MCF 10A (cell line): ENCODE measurements at regions not wholly inside any gene's neighbourhood (a gene's known extent, or its start where the extent isn't known, plus 50 kb on each side); places are given as distances from the start of the nearest gene placed in this dataset.

Experiments used
- BruUV-seq: library from RNA; stranded (reverse); fragments of 400-500 nt; replicated peaks from 2 replicates; lab custom pipeline; 2021; lab: Mats Ljungman, UMichigan
- CTCF ChIA-PET: fragments of 300-600 bp; sonication (Branson Sonifier 250); formaldehyde crosslinking; extraction: SDS; loops from one replicate; lab custom pipeline; 2021; ENCODE audit warnings: antibody characterized with exemption, inconsistent platforms; lab: Yijun Ruan, JAX
- POLR2A ChIA-PET: fragments of 300-600, 350-650 bp; sonication (Branson Sonifier 250); formaldehyde crosslinking; extraction: SDS; loops from one replicate; lab custom pipeline; 2020; ENCODE audit warnings: antibody characterized with exemption, inconsistent platforms; lab: Yijun Ruan, JAX
- DNase-seq: peaks from one replicate; pipeline ENCODE4 v3.0.0-alpha.2; 2018; ENCODE audit not compliant: unreplicated experiment
- H3K27ac Mint-ChIP-seq: one replicate; pipeline ENCODE4 v1.8.0; 2022; ENCODE audit warnings: mild to moderate bottlenecking, low read depth, mixed read lengths; ENCODE audit not compliant: unreplicated experiment
- H3K27me3 Mint-ChIP-seq: one replicate; pipeline ENCODE4 v1.8.0; 2022; ENCODE audit warnings: mixed read lengths; ENCODE audit not compliant: insufficient read depth, unreplicated experiment
- H3K36me3 Mint-ChIP-seq: one replicate; pipeline ENCODE4 v1.8.0; 2022; ENCODE audit warnings: mild to moderate bottlenecking, moderate library complexity, mixed read lengths; ENCODE audit not compliant: insufficient read depth, unreplicated experiment
- H3K4me1 Mint-ChIP-seq: one replicate; pipeline ENCODE4 v1.8.0; 2022; ENCODE audit warnings: mixed read lengths; ENCODE audit not compliant: insufficient read depth, unreplicated experiment
- H3K4me3 Mint-ChIP-seq: one replicate; pipeline ENCODE4 v1.8.0; 2022; ENCODE audit warnings: mild to moderate bottlenecking, moderate library complexity, mixed read lengths; ENCODE audit not compliant: unreplicated experiment
- H3K9me3 Mint-ChIP-seq: one replicate; pipeline ENCODE4 v1.8.0; 2022; ENCODE audit warnings: mixed read lengths; ENCODE audit not compliant: unreplicated experiment
- intact Hi-C: fragments of 100-400 bp; cut with micrococcal nuclease; formaldehyde crosslinking; loops from 2 replicates; pipeline ENCODE4 v1.14.1; 2022
- TF ChIP-seq, protein P1 (sequence below): fragments of 200-600 bp; IDR thresholded peaks from one replicate; pipeline ENCODE4 v1.8.0; 2022; ENCODE audit warnings: antibody characterized with exemption, mild to moderate bottlenecking; ENCODE audit not compliant: unreplicated experiment

DNA sequence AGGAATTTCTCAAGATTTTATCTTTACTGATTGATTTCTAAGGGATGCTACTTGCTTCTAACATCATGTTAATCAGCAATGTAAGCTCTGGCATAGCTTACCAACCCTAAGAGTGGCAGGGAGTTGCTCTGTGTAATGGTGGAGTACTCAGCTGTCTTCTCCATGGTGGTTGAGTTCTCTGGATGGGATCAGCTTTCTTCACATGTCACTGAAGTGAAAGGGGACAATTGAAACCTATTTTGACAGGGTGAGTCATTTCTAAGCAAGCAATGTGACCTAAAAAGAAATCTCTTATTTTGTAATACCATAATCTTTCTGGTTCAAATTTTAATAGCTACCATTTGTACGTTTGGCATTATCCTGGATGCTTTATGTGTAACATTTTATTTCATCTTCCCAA lies 430.4 kb downstream of the GJA1 start:
- no peak for DNase-seq
- Mint-ChIP-seq H3K27me3 (no peaks in the 10 kb centered on the region), H3K4me1 (no peaks in the 10 kb centered on the region), H3K27ac (no peak overlapping the region), H3K36me3 (no peaks in the 10 kb centered on the region), H3K4me3 (no peak overlapping the region), H3K9me3 (peaks cover 1% of the 10 kb centered on the region)
- BruUV-seq: no TSS peak
- ChIA-PET POLR2A (no interaction called here), CTCF (no interaction called here)
- intact Hi-C loops: no loop called here
- TF ChIP-seq, protein P1, sequence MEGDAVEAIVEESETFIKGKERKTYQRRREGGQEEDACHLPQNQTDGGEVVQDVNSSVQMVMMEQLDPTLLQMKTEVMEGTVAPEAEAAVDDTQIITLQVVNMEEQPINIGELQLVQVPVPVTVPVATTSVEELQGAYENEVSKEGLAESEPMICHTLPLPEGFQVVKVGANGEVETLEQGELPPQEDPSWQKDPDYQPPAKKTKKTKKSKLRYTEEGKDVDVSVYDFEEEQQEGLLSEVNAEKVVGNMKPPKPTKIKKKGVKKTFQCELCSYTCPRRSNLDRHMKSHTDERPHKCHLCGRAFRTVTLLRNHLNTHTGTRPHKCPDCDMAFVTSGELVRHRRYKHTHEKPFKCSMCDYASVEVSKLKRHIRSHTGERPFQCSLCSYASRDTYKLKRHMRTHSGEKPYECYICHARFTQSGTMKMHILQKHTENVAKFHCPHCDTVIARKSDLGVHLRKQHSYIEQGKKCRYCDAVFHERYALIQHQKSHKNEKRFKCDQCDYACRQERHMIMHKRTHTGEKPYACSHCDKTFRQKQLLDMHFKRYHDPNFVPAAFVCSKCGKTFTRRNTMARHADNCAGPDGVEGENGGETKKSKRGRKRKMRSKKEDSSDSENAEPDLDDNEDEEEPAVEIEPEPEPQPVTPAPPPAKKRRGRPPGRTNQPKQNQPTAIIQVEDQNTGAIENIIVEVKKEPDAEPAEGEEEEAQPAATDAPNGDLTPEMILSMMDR: no peak

DNA sequence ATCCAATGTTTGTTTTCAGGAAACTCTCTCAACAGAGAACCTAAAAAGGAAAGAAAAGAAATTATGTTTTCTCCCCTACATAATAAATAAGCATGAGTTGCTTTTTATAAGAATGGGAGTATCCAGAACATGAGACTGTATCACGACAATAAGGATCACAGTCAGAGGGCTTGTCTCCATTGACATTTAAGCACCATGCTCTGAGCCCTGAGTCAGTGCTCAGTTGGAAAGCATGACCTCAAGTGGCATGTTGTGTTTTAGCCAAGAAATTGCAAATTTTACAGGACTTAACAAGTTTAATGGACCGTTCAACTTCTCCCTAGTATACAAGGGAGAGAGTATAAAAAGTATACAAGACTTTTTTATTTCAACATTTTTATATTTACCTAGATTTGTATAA lies 431.6 kb downstream of the GJA1 start:
- POLR2A ChIA-PET: no interaction called here
- no TSS peak for BruUV-seq
- no peaks in the 10 kb centered on the region for H3K27me3 Mint-ChIP-seq
- CTCF ChIA-PET: interaction anchor here (1.0 kb wide), 1 partner anchor 437 kb away, joined by 3 read pairs; no protein-coding TSS in a partner anchor
- no peaks in the 10 kb centered on the region for H3K4me1 Mint-ChIP-seq
- H3K27ac Mint-ChIP-seq: no peak overlapping the region
- intact Hi-C loops: no loop called here
- peaks cover 8% of the 10 kb centered on the region for H3K9me3 Mint-ChIP-seq
- H3K4me3 Mint-ChIP-seq: no peak overlapping the region
- H3K36me3 Mint-ChIP-seq: no peaks in the 10 kb centered on the region
- TF ChIP-seq, protein P1: no peak
- DNase-seq: no peak

DNA sequence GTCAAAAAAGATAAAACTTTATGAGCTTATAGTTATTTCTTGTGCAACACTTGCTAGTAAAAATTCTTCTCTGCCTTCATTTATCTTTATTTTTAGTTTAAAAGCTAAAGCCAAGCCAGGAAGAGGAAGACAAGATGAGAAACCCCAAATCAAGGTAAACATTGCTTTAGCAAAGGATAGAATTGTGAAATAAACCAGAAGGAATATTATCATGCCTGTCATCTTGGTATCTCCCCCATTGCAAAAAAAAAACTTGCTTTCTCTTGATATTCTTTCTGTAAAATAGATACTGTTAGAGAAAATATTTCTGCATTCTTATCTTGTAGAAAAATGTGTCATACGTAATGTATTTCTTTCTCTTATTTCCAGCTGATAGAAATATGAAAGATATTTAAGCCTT lies 432.8 kb downstream of the GJA1 start:
- H3K9me3 Mint-ChIP-seq: peaks cover 8% of the 10 kb centered on the region
- H3K27ac Mint-ChIP-seq: no peak overlapping the region
- ChIA-PET CTCF (interaction anchor here (1.0 to 1.1 kb wide), 2 partner anchors 8 to 436 kb away, joined by 3 to 4 read pairs; no protein-coding TSS in a partner anchor), POLR2A (interaction anchor here (0.7 kb wide), 1 partner anchor 282 kb away, joined by 4 read pairs; no protein-coding TSS in a partner anchor)
- BruUV-seq: no TSS peak
- intact Hi-C loops: no loop called here
- no peaks in the 10 kb centered on the region for H3K36me3 Mint-ChIP-seq
- DNase-seq: no peak
- H3K4me1 Mint-ChIP-seq: no peaks in the 10 kb centered on the region
- H3K27me3 Mint-ChIP-seq: no peaks in the 10 kb centered on the region
- TF ChIP-seq, protein P1: no peak
- H3K4me3 Mint-ChIP-seq: no peak overlapping the region

DNA sequence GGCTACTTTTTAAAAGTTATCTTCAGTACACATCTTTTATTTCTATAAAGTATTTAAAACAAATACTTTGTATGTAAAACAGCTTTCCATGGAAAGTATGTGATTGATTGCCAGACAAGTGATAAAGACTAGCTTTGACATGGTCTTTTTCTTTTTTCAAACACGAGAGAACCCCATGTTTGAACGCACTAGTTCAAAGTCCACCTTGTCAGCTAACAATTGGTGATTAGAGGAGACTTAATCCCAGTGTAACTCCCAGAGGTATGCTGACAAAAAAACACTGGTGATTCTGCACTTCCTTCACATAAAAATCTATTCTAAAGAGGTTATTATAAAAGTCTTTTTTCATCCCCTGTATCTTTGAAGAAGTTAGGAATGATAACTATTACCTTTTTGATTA lies 438.1 kb downstream of the GJA1 start:
- CTCF ChIA-PET: no interaction called here
- no peak for DNase-seq
- Mint-ChIP-seq H3K4me3 (no peak overlapping the region), H3K9me3 (peaks cover 8% of the 10 kb centered on the region), H3K27ac (no peak overlapping the region), H3K4me1 (no peaks in the 10 kb centered on the region), H3K36me3 (no peaks in the 10 kb centered on the region), H3K27me3 (no peaks in the 10 kb centered on the region)
- TF ChIP-seq, protein P1: no peak
- intact Hi-C loops: no loop called here
- POLR2A ChIA-PET: no interaction called here
- BruUV-seq: no TSS peak
